GM12878 (cell line): ENCODE measurements at regions not wholly inside any gene's neighbourhood (a gene's known extent, or its start where the extent isn't known, plus 50 kb on each side); places are given as distances from the start of the nearest gene placed in this dataset.

Experiments used
- ATAC-seq: fragments of 200-7000 bp; cut with Tn5 transposase; 3 replicates; pipeline ENCODE4 v1.9.1; 2020; ENCODE audit warnings: mild to moderate bottlenecking, moderate library complexity
- BruUV-seq: library from RNA; stranded (reverse); fragments of 400-500 nt; replicated peaks from 2 replicates; lab custom pipeline; 2021; lab: Mats Ljungman, UMichigan
- CTCF ChIA-PET: fragments of 300-600 bp; sonication (Branson Sonifier 250); formaldehyde crosslinking; extraction: SDS; loops from one replicate; lab custom pipeline; 2021; ENCODE audit warnings: inconsistent platforms; lab: Yijun Ruan, JAX
- POLR2A ChIA-PET: fragments of 350-600 bp; formaldehyde crosslinking; extraction: SDS; loops from one replicate; lab custom pipeline; 2021; ENCODE audit warnings: inconsistent platforms; lab: Charles Lee
- RAD21 ChIA-PET: fragments of 300-600 bp; sonication (Branson Sonifier 250); formaldehyde crosslinking; loops from one replicate; lab custom pipeline; 2023; ENCODE audit warnings: antibody characterized with exemption; ENCODE audit not compliant: unreplicated experiment; lab: Charles Lee
- SMC1A ChIA-PET: fragments of 300-600 bp; sonication (Branson Sonifier 250); formaldehyde crosslinking; loops from one replicate; lab custom pipeline; 2023; ENCODE audit not compliant: unreplicated experiment, uncharacterized antibody; lab: Charles Lee
- DNase-seq: peaks from one replicate; pipeline ENCODE4 v3.0.0-alpha.2; 2011; ENCODE audit warnings: low read depth, low spot score
- FAIRE-seq: peaks from 3 replicates; lab custom pipeline; 2011; peaks lifted over from hg19 to GRCh38; lab: Jason Lieb, UNC
- H2AFZ ChIP-seq: 2 replicates; pipeline ENCODE4 v1.6.0; 2011; ENCODE audit warnings: low read depth, low read length, control low read depth; ENCODE audit not compliant: control insufficient read depth
- H3K27ac ChIP-seq: 2 replicates; pipeline ENCODE4 v1.5.1; 2011; ENCODE audit warnings: control low read depth; ENCODE audit not compliant: control insufficient read depth, insufficient read depth
- H3K27me3 ChIP-seq, 2 experiments: replicated peaks in 1 of 2; 2 replicates each; pipeline versions ENCODE4 v1.6.0 to v1.6.1; 2011; ENCODE audit warnings: low read length in 1 of 2; ENCODE audit not compliant: control insufficient read depth in 2 of 2, insufficient read depth in 2 of 2
- H3K36me3 ChIP-seq, 2 experiments: 2 replicates each; pipeline ENCODE4 v1.5.1; 2011; ENCODE audit warnings: low read length in 1 of 2; ENCODE audit not compliant: control insufficient read depth in 2 of 2, insufficient read depth in 2 of 2
- H3K4me1 ChIP-seq: 2 replicates; pipeline ENCODE4 v1.6.1; 2011; ENCODE audit warnings: mild to moderate bottlenecking, low read length, moderate library complexity, mixed read lengths; ENCODE audit not compliant: control insufficient read depth, insufficient read depth
- H3K4me2 ChIP-seq: 2 replicates; pipeline ENCODE4 v1.6.0; 2011; ENCODE audit warnings: control low read depth; ENCODE audit not compliant: control insufficient read depth, insufficient read depth
- H3K4me3 ChIP-seq: fragments of 200-600 bp; sonication (generic); 2 replicates; pipeline ENCODE4 v1.5.1; 2016
- H3K79me2 ChIP-seq: 2 replicates; pipeline ENCODE4 v1.6.0; 2011; ENCODE audit warnings: low read length; ENCODE audit not compliant: control insufficient read depth, insufficient read depth
- H3K9ac ChIP-seq: 2 replicates; pipeline ENCODE4 v1.8.0; 2011; ENCODE audit warnings: low read length, control low read depth, mixed read lengths; ENCODE audit not compliant: control insufficient read depth, insufficient read depth
- H3K9me3 ChIP-seq: replicated peaks from 3 replicates; pipeline ENCODE4 v1.5.1; 2011; ENCODE audit warnings: mild to moderate bottlenecking, low read length; ENCODE audit not compliant: control insufficient read depth, insufficient read depth
- H4K20me1 ChIP-seq: 2 replicates; pipeline ENCODE4 v1.6.0; 2011; ENCODE audit not compliant: control insufficient read depth, insufficient read depth
- CUX1 ChIP-seq: IDR thresholded peaks from 2 replicates; pipeline ENCODE4 v1.6.1; 2012; ENCODE audit warnings: improper control_type of control experiment, low read depth, low read length; ENCODE audit not compliant: insufficient replicate concordance
- EZH2 ChIP-seq: IDR thresholded peaks from 2 replicates; pipeline ENCODE4 v1.6.1; 2012; ENCODE audit warnings: low read depth, mild to moderate bottlenecking, control low read depth, inconsistent platforms, low read length, borderline replicate concordance; ENCODE audit not compliant: control insufficient read depth
- IKZF2 ChIP-seq, 2 experiments: fragments of 450-650 bp; IDR thresholded peaks; 2 replicates each; pipeline ENCODE4 v1.6.1; 2017; ENCODE audit warnings: mild to moderate bottlenecking in 2 of 2, moderate library complexity in 2 of 2
- IRF3 ChIP-seq: fragments of 450-650 bp; IDR thresholded peaks from 2 replicates; pipeline ENCODE4 v1.6.1; 2014; ENCODE audit warnings: mild to moderate bottlenecking
- NFIC ChIP-seq: IDR thresholded peaks from 2 replicates; pipeline ENCODE4 v1.6.1; 2012; ENCODE audit warnings: low read depth, mild to moderate bottlenecking, inconsistent platforms, low read length, moderate library complexity
- NKRF ChIP-seq: fragments of 450-650 bp; conservative IDR thresholded peaks from 2 replicates; pipeline ENCODE4 v1.6.1; 2017; ENCODE audit warnings: mild to moderate bottlenecking, moderate library complexity
- PKNOX1 ChIP-seq: fragments of 450-650 bp; IDR thresholded peaks from 2 replicates; pipeline ENCODE4 v1.6.1; 2016; ENCODE audit warnings: mild to moderate bottlenecking
- TARDBP ChIP-seq: IDR thresholded peaks from 2 replicates; pipeline ENCODE4 v1.6.1; 2016; ENCODE audit warnings: borderline replicate concordance
- WRNIP1 ChIP-seq: IDR thresholded peaks from 2 replicates; pipeline ENCODE4 v1.6.1; 2011; ENCODE audit warnings: low read depth, low read length, improper control_type of control experiment, borderline replicate concordance
- WGBS: methylation state at CpG from one replicate; pipeline ENCODE4 v1.1.6; 2016; ENCODE audit warnings: low lambda C conversion rate; ENCODE audit not compliant: insufficient replicate concordance, insufficient coverage; ENCODE audit errors: missing lambda C conversion rate; 5-methylcytosine and 5-hydroxymethylcytosine counted together
- in situ Hi-C: fragments of 300-500 bp; cut with MboI; formaldehyde crosslinking; loops from 9 replicates; pipeline ENCODE4 v1.14.3; 2018; ENCODE audit warnings: mixed read lengths
- intact Hi-C: fragments of 100-400 bp; cut with micrococcal nuclease; formaldehyde crosslinking; loops from one replicate; pipeline ENCODE4 v1.14.2; 2022; ENCODE audit not compliant: unreplicated experiment

- ChIA-PET CTCF (no interaction called here), RAD21 (no interaction called here), POLR2A (no interaction called here), SMC1A (no interaction called here)
- Histone ChIP-seq H3K9ac (no peak overlapping the region), H3K4me2 (no peak overlapping the region), H3K27ac (no peak overlapping the region), H3K4me3 (no peak overlapping the region), H3K79me2 (no peaks in the 10 kb centered on the region), H3K4me1 (no peaks in the 10 kb centered on the region), H4K20me1 (no peaks in the 10 kb centered on the region), H3K27me3 (no peaks in the 10 kb centered on the region), H3K9me3 (no peaks in the 10 kb centered on the region; the same call in 2 of the 3 replicates), H2AFZ (no peak overlapping the region), H3K36me3 (no peaks in the 10 kb centered on the region)
- no TSS peak for BruUV-seq
- intact Hi-C loops (no loop called here), in situ Hi-C loops (no loop called here)
- 20% methylated on average over 2 of the region's 2 CpGs for WGBS
- DNase-seq (no peak), ATAC-seq (no peak), FAIRE-seq (no peak)
- TF ChIP-seq CUX1 = no peak
- TF ChIP-seq NFIC = no peak
- no peak for TF ChIP-seq IRF3
- no peak for TF ChIP-seq NKRF
- TF ChIP-seq EZH2 = no peak
- TF ChIP-seq PKNOX1 = no peak
- no peak for TF ChIP-seq IKZF2 (IDR thresholded peaks at IDR 0.05)
- TF ChIP-seq WRNIP1 = no peak
- no peak for TF ChIP-seq TARDBP
Measured at GRCh38 chr17:73921306-73921705, 277.1 kb upstream of the SDK2 start.
